ENCODE measurements at regions not wholly inside any gene's neighbourhood (a gene's known extent, or its start where the extent isn't known, plus 50 kb on each side); places are given as distances from the start of the nearest gene placed in this dataset.

GRCh38 chr1:30476911-30477459 lies 246.4 kb downstream of the MATN1 start:
- in situ Hi-C loops (cut with HindIII; ENCODE audit: low sequenced_read_pairs) = no loop called here
- TF ChIP-seq CTCF (IDR thresholded peaks at IDR 0.05; ENCODE audit: low read depth, low read length, missing control alignments) = no peak
- DNase-seq (ENCODE audit: low read depth) = no peak
- H3K4me3 ChIP-seq (ENCODE audit: low read depth, low read length) = no peak overlapping the region

- no peak for TF ChIP-seq CTCF (IDR thresholded peaks at IDR 0.05; ENCODE audit: low read depth, low read length, missing control alignments)
- DNase-seq (ENCODE audit: low read depth) = no peak
- in situ Hi-C loops (cut with HindIII; ENCODE audit: low sequenced_read_pairs) = no loop called here
- no peak overlapping the region for H3K4me3 ChIP-seq (ENCODE audit: low read depth, low read length)
Measured at GRCh38 chr1:30476476-30476875, 246.9 kb downstream of the MATN1 start.

- H3K4me3 ChIP-seq (ENCODE audit: low read depth, low read length) = no peak overlapping the region
- in situ Hi-C loops (cut with HindIII; ENCODE audit: low sequenced_read_pairs) = no loop called here
- DNase-seq (ENCODE audit: low read depth) = no peak
- no peak for TF ChIP-seq CTCF (IDR thresholded peaks at IDR 0.05; ENCODE audit: low read depth, low read length, missing control alignments)
Measured at GRCh38 chr1:30475966-30476365, 247.4 kb downstream of the MATN1 start.

GRCh38 chr1:30475201-30475600 lies 248.2 kb downstream of the MATN1 start:
- in situ Hi-C loops (cut with HindIII; ENCODE audit: low sequenced_read_pairs) = no loop called here
- no peak overlapping the region for H3K4me3 ChIP-seq (ENCODE audit: low read depth, low read length)
- DNase-seq (ENCODE audit: low read depth) = no peak
- TF ChIP-seq CTCF (IDR thresholded peaks at IDR 0.05; ENCODE audit: low read depth, low read length, missing control alignments) = no peak

GRCh38 chr1:30474818-30475200 lies 248.6 kb downstream of the MATN1 start:
- H3K4me3 ChIP-seq (ENCODE audit: low read depth, low read length) = no peak overlapping the region
- no peak for TF ChIP-seq CTCF (IDR thresholded peaks at IDR 0.05; ENCODE audit: low read depth, low read length, missing control alignments)
- no peak for DNase-seq (ENCODE audit: low read depth)
- in situ Hi-C loops (cut with HindIII; ENCODE audit: low sequenced_read_pairs) = no loop called here

- no peak overlapping the region for H3K4me3 ChIP-seq (ENCODE audit: low read depth, low read length)
- in situ Hi-C loops (cut with HindIII; ENCODE audit: low sequenced_read_pairs) = no loop called here
- DNase-seq (ENCODE audit: low read depth) = no peak
- TF ChIP-seq CTCF (IDR thresholded peaks at IDR 0.05; ENCODE audit: low read depth, low read length, missing control alignments) = no peak
Measured at GRCh38 chr1:30473922-30474817, 249.2 kb downstream of the MATN1 start.
